A549 (cell line): ENCODE measurements at regions not wholly inside any gene's neighbourhood (a gene's known extent, or its start where the extent isn't known, plus 50 kb on each side); places are given as distances from the start of the nearest gene placed in this dataset.
A peak's percentile ranks its signal among the peaks of the same experiment; 100 is the strongest.

ENCODE experiments used
- ATAC-seq, 2 experiments: fragments of 200-7000 bp in 1 of 2; fragments of >200 bp in 1 of 2; cut with Nextera tagmentation in 1 of 2; cut with Tn5 transposase in 1 of 2; 3 replicates each; pipeline versions ENCODE4 v1.8.0 to v1.9.1; 2018 to 2020; ENCODE audit warnings: mild to moderate bottlenecking in 1 of 2, moderate library complexity in 1 of 2
- CTCF ChIA-PET: fragments of 300-600 bp; sonication (Branson Sonifier 250); formaldehyde crosslinking; extraction: SDS; loops from one replicate; lab custom pipeline; 2021; ENCODE audit warnings: antibody characterized with exemption, inconsistent platforms; lab: Yijun Ruan, JAX
- POLR2A ChIA-PET: fragments of 350-600 bp; formaldehyde crosslinking; extraction: SDS; loops from one replicate; lab custom pipeline; 2021; ENCODE audit warnings: antibody characterized with exemption, inconsistent platforms; lab: Yijun Ruan, JAX
- DNase-seq, 2 experiments: peaks; one replicate each; pipeline versions ENCODE4 v3.0.0 to v3.0.0-alpha.2; 2011 to 2016; ENCODE audit warnings: low read depth in 1 of 2, low spot score in 1 of 2
- FAIRE-seq: peaks from 2 replicates; lab custom pipeline; 2011; peaks lifted over from hg19 to GRCh38; lab: Jason Lieb, UNC
- H3K27ac ChIP-seq, 2 experiments: fragments of >200 bp; sonication (Bioruptor Twin); formaldehyde crosslinking; 3 replicates each; pipeline ENCODE4 v1.5.1; 2016 to 2017
- H3K4me1 ChIP-seq: fragments of >200 bp; sonication (Bioruptor Twin); formaldehyde crosslinking; 3 replicates; pipeline ENCODE4 v1.6.1; 2016
- H3K4me2 ChIP-seq: fragments of >200 bp; sonication (Bioruptor Twin); formaldehyde crosslinking; 3 replicates; pipeline ENCODE4 v1.6.1; 2016
- H3K4me3 ChIP-seq: fragments of >200 bp; sonication (Bioruptor Twin); formaldehyde crosslinking; 3 replicates; pipeline ENCODE4 v1.5.1; 2016
- H3K9me3 ChIP-seq: fragments of >200 bp; sonication (Bioruptor Twin); formaldehyde crosslinking; 3 replicates; pipeline ENCODE4 v1.6.1; 2016
- BCL3 ChIP-seq: fragments of >200 bp; sonication (Bioruptor Twin); formaldehyde crosslinking; IDR thresholded peaks from 3 replicates; pipeline ENCODE4 v1.6.1; 2016
- BHLHE40 ChIP-seq: IDR thresholded peaks from 2 replicates; pipeline ENCODE4 v1.6.1; 2012; ENCODE audit warnings: low read depth, low read length, inconsistent platforms
- CBX2 ChIP-seq: fragments of 200-600 bp; sonication (generic); IDR thresholded peaks from 2 replicates; pipeline ENCODE4 v1.6.1; 2016; ENCODE audit warnings: low read depth, mild to moderate bottlenecking, borderline replicate concordance
- CEBPB ChIP-seq, 2 experiments: fragments of >200 bp in 1 of 2; sonication (Bioruptor Twin) in 1 of 2; formaldehyde crosslinking in 1 of 2; IDR thresholded peaks; 2 replicates each; pipeline ENCODE4 v1.6.1; 2012 to 2016
- CHD2 ChIP-seq: fragments of 150-350 bp; IDR thresholded peaks from 2 replicates; pipeline ENCODE4 v1.6.1; 2014; ENCODE audit warnings: low read length; ENCODE audit not compliant: partially characterized antibody
- EHF ChIP-seq: fragments of 250-450 bp; sonication (Bioruptor Pico); IDR thresholded peaks from 2 replicates; pipeline ENCODE4 v1.5.0; 2020; ENCODE audit warnings: mild to moderate bottlenecking
- EHMT2 ChIP-seq: fragments of 200-600 bp; sonication (generic); IDR thresholded peaks from 2 replicates; pipeline ENCODE4 v1.6.1; 2016; ENCODE audit warnings: antibody characterized with exemption, low read depth, mild to moderate bottlenecking, moderate library complexity
- ELK1 ChIP-seq: fragments of 150-350 bp; IDR thresholded peaks from 2 replicates; pipeline ENCODE4 v1.6.1; 2014; ENCODE audit warnings: low read depth, mild to moderate bottlenecking, low read length
- ESRRA ChIP-seq: fragments of 150-350 bp; IDR thresholded peaks from 2 replicates; pipeline ENCODE4 v1.6.1; 2014; ENCODE audit warnings: mild to moderate bottlenecking, low read length, borderline replicate concordance
- FOSB ChIP-seq: fragments of 250-450 bp; sonication (Bioruptor Pico); IDR thresholded peaks from 2 replicates; pipeline ENCODE4 v1.5.0; 2020; ENCODE audit warnings: mild to moderate bottlenecking, moderate library complexity
- FOXS1 ChIP-seq: fragments of 250-450 bp; sonication (Bioruptor Pico); IDR thresholded peaks from 2 replicates; pipeline ENCODE4 v1.5.0; 2020; ENCODE audit warnings: mild to moderate bottlenecking, moderate library complexity
- GATA3 ChIP-seq: IDR thresholded peaks from 2 replicates; pipeline ENCODE4 v1.6.1; 2012; ENCODE audit warnings: borderline replicate concordance
- HES2 ChIP-seq: fragments of >200 bp; sonication (Bioruptor Twin); formaldehyde crosslinking; IDR thresholded peaks from 2 replicates; pipeline ENCODE4 v1.6.1; 2016
- HEYL ChIP-seq: fragments of 250-450 bp; sonication (Bioruptor Pico); IDR thresholded peaks from 2 replicates; pipeline ENCODE4 v1.8.0; 2021; ENCODE audit warnings: mild to moderate bottlenecking, moderate library complexity
- KDM5A ChIP-seq: fragments of 200-600 bp; sonication (generic); IDR thresholded peaks from 2 replicates; pipeline ENCODE4 v1.6.1; 2016; ENCODE audit warnings: antibody characterized with exemption, mild to moderate bottlenecking
- MAFK ChIP-seq: fragments of 450-650 bp; IDR thresholded peaks from 2 replicates; pipeline ENCODE4 v1.6.1; 2014; ENCODE audit not compliant: partially characterized antibody
- MAX ChIP-seq: IDR thresholded peaks from 2 replicates; pipeline ENCODE4 v1.6.1; 2012
- MAZ ChIP-seq: fragments of 150-350 bp; IDR thresholded peaks from 2 replicates; pipeline ENCODE4 v1.6.1; 2014; ENCODE audit warnings: antibody characterized with exemption, low read depth, low read length, borderline replicate concordance
- MYC ChIP-seq: IDR thresholded peaks from 2 replicates; pipeline ENCODE4 v1.6.1; 2012; ENCODE audit warnings: mild to moderate bottlenecking, inconsistent platforms, low read length, improper control_type of control experiment, borderline replicate concordance
- NFE2L2 ChIP-seq: fragments of 150-350 bp; conservative IDR thresholded peaks from 2 replicates; pipeline ENCODE4 v1.6.1; 2014; ENCODE audit warnings: low read length
- NPAS2 ChIP-seq: fragments of 250-450 bp; sonication (Bioruptor Pico); IDR thresholded peaks from 2 replicates; pipeline ENCODE4 v1.8.0; 2022; ENCODE audit warnings: mild to moderate bottlenecking, moderate library complexity, borderline replicate concordance
- NR3C1 ChIP-seq: fragments of >200 bp; sonication (Bioruptor Twin); formaldehyde crosslinking; IDR thresholded peaks from 3 replicates; pipeline ENCODE4 v1.6.1; 2017
- POLR2A ChIP-seq: IDR thresholded peaks from 2 replicates; pipeline ENCODE4 v1.6.1; 2012; ENCODE audit warnings: mild to moderate bottlenecking, low read length
- POLR2AphosphoS2 ChIP-seq: conservative IDR thresholded peaks from 2 replicates; pipeline ENCODE4 v1.6.1; 2012; ENCODE audit warnings: low read length, improper control_type of control experiment, inconsistent platforms
- RNF2 ChIP-seq: fragments of 200-600 bp; sonication (generic); IDR thresholded peaks from 2 replicates; pipeline ENCODE4 v1.6.1; 2016; ENCODE audit warnings: low read depth, mild to moderate bottlenecking, antibody characterized with exemption, moderate library complexity, borderline replicate concordance
- TFCP2L1 ChIP-seq: fragments of 250-450 bp; sonication (Bioruptor Pico); IDR thresholded peaks from 2 replicates; pipeline ENCODE4 v1.5.0; 2021; ENCODE audit warnings: mild to moderate bottlenecking
- TP53 ChIP-seq: fragments of 250-450 bp; sonication (Bioruptor Pico); IDR thresholded peaks from 2 replicates; pipeline ENCODE4 v1.5.0; 2021; ENCODE audit warnings: mild to moderate bottlenecking, moderate library complexity
- USF2 ChIP-seq: fragments of 450-650 bp; IDR thresholded peaks from 2 replicates; pipeline ENCODE4 v1.6.1; 2014; ENCODE audit warnings: antibody characterized with exemption
- ZFP36 ChIP-seq: fragments of 450-650 bp; IDR thresholded peaks from 2 replicates; pipeline ENCODE4 v1.6.1; 2014; ENCODE audit warnings: borderline replicate concordance; ENCODE audit not compliant: partially characterized antibody
- ZNF302 ChIP-seq: fragments of 250-450 bp; sonication (Bioruptor Pico); IDR thresholded peaks from 2 replicates; pipeline ENCODE4 v1.9.0; 2021; ENCODE audit warnings: inconsistent platforms, mild to moderate bottlenecking, moderate library complexity
- WGBS: methylation state at CpG from one replicate; pipeline ENCODE4 v1.1.6; 2017; ENCODE audit errors: missing lambda C conversion rate; 5-methylcytosine and 5-hydroxymethylcytosine counted together

- POLR2A ChIA-PET = no interaction called here
- CTCF ChIA-PET = no interaction called here
- ATAC-seq (no peak), DNase-seq (no peak), FAIRE-seq (no peak)
- Histone ChIP-seq H3K4me1 (peaks cover 52% of the 10 kb centered on the region), H3K4me2 (peak overlapping the region; percentile 47), H3K9me3 (no peaks in the 10 kb centered on the region), H3K4me3 (no peak overlapping the region), H3K27ac (peak overlapping the region; percentile 57 to 77; a peak in 5 of 6 replicates)
- TF ChIP-seq HES2 (no peak), FOXS1 (CRISPR knock-in tag) (no peak), NPAS2 (no peak), BCL3 (no peak), ELK1 (no peak), MAFK (no peak), NR3C1 (no peak), FOSB (no peak), CBX2 (no peak), KDM5A (no peak), ESRRA (no peak), MAZ (no peak), MYC (no peak), RNF2 (no peak)
- WGBS = 100% methylated on average over 1 of the region's 1 CpG
Observed at GRCh38 chr6:74610352-74610751, 595.5 kb downstream of the COL12A1 start.

GRCh38 chr6:74609871-74610270, 596.0 kb downstream of the COL12A1 start:
- POLR2A ChIA-PET = no interaction called here
- ATAC-seq (no peak), FAIRE-seq (no peak), DNase-seq (no peak)
- Histone ChIP-seq H3K4me3 (no peak overlapping the region), H3K4me2 (peak overlapping the region; percentile 47), H3K27ac (peak overlapping the region; percentile 57 to 88; a peak in 5 of 6 replicates), H3K4me1 (peaks cover 53% of the 10 kb centered on the region), H3K9me3 (no peaks in the 10 kb centered on the region)
- CTCF ChIA-PET = no interaction called here
- 17% methylated on average over 1 of the region's 1 CpG for WGBS
- TF ChIP-seq NFE2L2 (no peak), ZNF302 (CRISPR knock-in tag) (no peak), MAX (no peak), MAZ (no peak), MAFK (no peak), EHF (CRISPR knock-in tag) (no peak), POLR2AphosphoS2 (no peak), HEYL (CRISPR knock-in tag) (no peak), POLR2A (no peak), TFCP2L1 (CRISPR knock-in tag) (no peak), TP53 (CRISPR knock-in tag) (no peak), EHMT2 (no peak), BHLHE40 (no peak), ELK1 (no peak), USF2 (no peak), GATA3 (no peak), ZFP36 (no peak), CHD2 (no peak), CEBPB (IDR thresholded peaks at IDR 0.05) (no peak)
